ENCODE measurements at regions not wholly inside any gene's neighbourhood (a gene's known extent, or its start where the extent isn't known, plus 50 kb on each side); places are given as distances from the start of the nearest gene placed in this dataset.
A peak's percentile ranks its signal among the peaks of the same experiment; 100 is the strongest.
"Not testable (repeated sequence)": the region's sequence is repeated elsewhere in the genome, so short reads cannot be mapped to it uniquely, and the experiment has no call there.

GRCh38 chr14:37870632-37871346 is 275.4 kb downstream of the TTC6 start:
- intact Hi-C loops (cut with DNase I; ENCODE audit: low total_unique reads), result loop anchor here (5.0 kb wide), 1 partner anchor 158 kb away; no protein-coding TSS in a partner anchor
- no peak overlapping the region for H3K27ac ChIP-seq
- no peaks in the 10 kb centered on the region for H3K27me3 ChIP-seq
- no peak for TF ChIP-seq CTCF (IDR thresholded peaks at IDR 0.05)
- DNase-seq, result no peak
- H3K36me3 ChIP-seq, result no peaks in the 10 kb centered on the region
- H3K4me1 ChIP-seq, result peaks cover 0 to 3% (median 0%) of the 10 kb centered on the region in 4 donors
- no peak overlapping the region for H3K4me3 ChIP-seq
- no peaks in the 10 kb centered on the region for H3K9me3 ChIP-seq

GRCh38 chr14:37874065-37874428 is 278.6 kb downstream of the TTC6 start:
- not testable (repeated sequence) for H3K9me3 ChIP-seq, DNase-seq, H3K36me3 ChIP-seq, H3K4me3 ChIP-seq, H3K27ac ChIP-seq, H3K27me3 ChIP-seq, H3K4me1 ChIP-seq
- intact Hi-C loops (cut with DNase I; ENCODE audit: low total_unique reads), result loop anchor here (5.0 kb wide), 1 partner anchor 162 kb away; no protein-coding TSS in a partner anchor

GRCh38 chr14:37874429-37875109 is 279.1 kb downstream of the TTC6 start:
- DNase-seq, result peak; percentile 66 to 77
- TF ChIP-seq CTCF (IDR thresholded peaks at IDR 0.05), result peak; percentile 74 to 75
- no peak overlapping the region for H3K4me3 ChIP-seq
- no peaks in the 10 kb centered on the region for H3K27me3 ChIP-seq
- H3K4me1 ChIP-seq, result peaks cover 0 to 3% (median 0%) of the 10 kb centered on the region in 4 donors
- no peak overlapping the region for H3K27ac ChIP-seq
- intact Hi-C loops (cut with DNase I; ENCODE audit: low total_unique reads), result loop anchor here (5.0 kb wide), 1 partner anchor 162 kb away; no protein-coding TSS in a partner anchor
- H3K36me3 ChIP-seq, result no peaks in the 10 kb centered on the region
- no peaks in the 10 kb centered on the region for H3K9me3 ChIP-seq

- H3K27me3 ChIP-seq, result no peaks in the 10 kb centered on the region
- intact Hi-C loops (cut with DNase I; ENCODE audit: low total_unique reads), result no loop called here
Measured at GRCh38 chr14:37888234-37888633, 292.8 kb downstream of the TTC6 start.

GRCh38 chr14:37889087-37889486 is 293.7 kb downstream of the TTC6 start:
- Histone ChIP-seq H3K27ac (no peak overlapping the region), H3K9me3 (no peaks in the 10 kb centered on the region), H3K4me3 (no peak overlapping the region), H3K27me3 (no peaks in the 10 kb centered on the region), H3K36me3 (no peaks in the 10 kb centered on the region), H3K4me1 (no peaks in the 10 kb centered on the region)
- no peak for DNase-seq
- no peak for TF ChIP-seq CTCF (IDR thresholded peaks at IDR 0.05)
- intact Hi-C loops (cut with DNase I; ENCODE audit: low total_unique reads), result no loop called here

More at GRCh38 chr14:37888234-37888633, 292.8 kb downstream of the TTC6 start:
- Histone ChIP-seq H3K9me3 (no peaks in the 10 kb centered on the region), H3K4me3 (no peak overlapping the region), H3K36me3 (no peaks in the 10 kb centered on the region), H3K27ac (no peak overlapping the region), H3K4me1 (no peaks in the 10 kb centered on the region)
- DNase-seq, result no peak
- no peak for TF ChIP-seq CTCF (IDR thresholded peaks at IDR 0.05)

GRCh38 chr14:37890095-37890494 is 294.7 kb downstream of the TTC6 start:
- TF ChIP-seq CTCF (IDR thresholded peaks at IDR 0.05), result no peak

GRCh38 chr14:37891500-37891899 is 296.1 kb downstream of the TTC6 start:
- H3K27ac ChIP-seq; H3K9me3 ChIP-seq; H3K36me3 ChIP-seq; H3K4me1 ChIP-seq; H3K4me3 ChIP-seq; DNase-seq; intact Hi-C loops (cut with DNase I; ENCODE audit: low total_unique reads); H3K27me3 ChIP-seq: not testable (repeated sequence)

More at GRCh38 chr14:37890095-37890494, 294.7 kb downstream of the TTC6 start:
- H3K4me1 ChIP-seq, result no peaks in the 10 kb centered on the region
- intact Hi-C loops (cut with DNase I; ENCODE audit: low total_unique reads), result no loop called here
- no peak overlapping the region for H3K27ac ChIP-seq
- no peaks in the 10 kb centered on the region for H3K36me3 ChIP-seq
- no peaks in the 10 kb centered on the region for H3K27me3 ChIP-seq
- no peaks in the 10 kb centered on the region for H3K9me3 ChIP-seq
- no peak overlapping the region for H3K4me3 ChIP-seq
- DNase-seq, result no peak

All from tibial artery (tissue), 4 donors.